B cell (primary cell): ENCODE measurements at regions not wholly inside any gene's neighbourhood (a gene's known extent, or its start where the extent isn't known, plus 50 kb on each side); places are given as distances from the start of the nearest gene placed in this dataset.

Source experiments
- ATAC-seq: fragments of 200-7000 bp; cut with Tn5 transposase; one replicate; pipeline ENCODE4 v1.10.0; 2021; ENCODE audit warnings: low read depth, mild to moderate bottlenecking, moderate number of reproducible peaks, moderate library complexity
- CTCF ChIA-PET: fragments of 350-600 bp; sonication (Branson Sonifier 250); formaldehyde crosslinking; loops from one replicate; lab custom pipeline; 2021; ENCODE audit warnings: antibody characterized with exemption, inconsistent platforms; lab: Charles Lee
- POLR2A ChIA-PET: fragments of 350-600 bp; sonication (Branson Sonifier 250); formaldehyde crosslinking; loops from one replicate; lab custom pipeline; 2021; ENCODE audit warnings: antibody characterized with exemption; lab: Charles Lee
- DNase-seq: peaks from one replicate; pipeline ENCODE4 v3.0.0; 2013
- H2AFZ ChIP-seq: 2 replicates; pipeline ENCODE4 v1.6.1; 2012; ENCODE audit warnings: mild to moderate bottlenecking, low read depth, low read length; ENCODE audit not compliant: insufficient read depth, poor library complexity, severe bottlenecking
- H3K27ac ChIP-seq, 2 donors: 1 replicate in 1 of 2; 2 replicates in 1 of 2; pipeline ENCODE4 v1.5.1; 2012 to 2013; ENCODE audit warnings: low read length in 2 of 2, mild to moderate bottlenecking in 2 of 2, moderate library complexity in 1 of 2
- H3K27me3 ChIP-seq, 4 experiments: fragments of 200-600 bp in 1 of 4; sonication (generic) in 1 of 4; replicated peaks in 1 of 4; 1 replicate in 2 of 4; 2 replicates in 2 of 4; pipeline versions ENCODE4 v1.6.1 to v1.7.0; 2013 to 2016; ENCODE audit warnings: low read length in 3 of 4, mild to moderate bottlenecking in 2 of 4, mixed read lengths in 1 of 4, moderate library complexity in 1 of 4; ENCODE audit not compliant: insufficient read depth in 4 of 4, control insufficient read depth in 3 of 4; ENCODE audit errors: control extremely low read depth in 1 of 4
- H3K36me3 ChIP-seq, 2 experiments: replicated peaks in 1 of 2; 1 replicate in 1 of 2; 2 replicates in 1 of 2; pipeline versions ENCODE4 v1.6.1 to v1.7.1; 2013; ENCODE audit warnings: low read length in 1 of 2; ENCODE audit not compliant: insufficient read depth in 2 of 2, control insufficient read depth in 1 of 2; ENCODE audit errors: control extremely low read depth in 1 of 2, extremely low read depth in 1 of 2
- H3K4me1 ChIP-seq, 2 donors: fragments of 200-600 bp in 1 of 2; sonication (generic) in 1 of 2; 1 replicate in 1 of 2; 2 replicates in 1 of 2; pipeline versions ENCODE4 v1.5.1 to v1.6.1; 2013 to 2017; ENCODE audit warnings: low read length in 2 of 2; ENCODE audit not compliant: control insufficient read depth in 2 of 2, insufficient read depth in 2 of 2
- H3K4me2 ChIP-seq: replicated peaks from 2 replicates; pipeline ENCODE3; 2012; ENCODE audit warnings: mild to moderate bottlenecking, low read depth, low read length; ENCODE audit not compliant: poor library complexity, severe bottlenecking
- H3K4me3 ChIP-seq, 5 experiments: fragments of 200-600 bp in 1 of 5; sonication (generic) in 1 of 5; 1 replicate in 3 of 5; 2 replicates in 2 of 5; pipeline versions ENCODE4 v1.5.1 to v1.7.0; 2011 to 2016; ENCODE audit warnings: low read length in 4 of 5, mild to moderate bottlenecking in 4 of 5, low read depth in 2 of 5, control low read depth in 1 of 5, moderate library complexity in 1 of 5; ENCODE audit not compliant: insufficient read depth in 1 of 5; ENCODE audit errors: control extremely low read depth in 1 of 5, extremely low read depth in 1 of 5
- H3K79me2 ChIP-seq: fragments of 200-600 bp; sonication (generic); one replicate; pipeline ENCODE4 v1.6.0; 2016; ENCODE audit warnings: low read length; ENCODE audit not compliant: control insufficient read depth, insufficient read depth
- H3K9ac ChIP-seq: fragments of 200-600 bp; sonication (generic); 2 replicates; pipeline ENCODE4 v1.6.1; 2017; ENCODE audit warnings: mild to moderate bottlenecking, low read length, moderate library complexity
- H3K9me3 ChIP-seq, 3 donors: one replicate each; pipeline versions ENCODE4 v1.6.1 to v1.7.1; 2013; ENCODE audit warnings: low read length in 2 of 3; ENCODE audit not compliant: control insufficient read depth in 2 of 3, insufficient read depth in 1 of 3; ENCODE audit errors: control extremely low read depth in 1 of 3
- H4K20me1 ChIP-seq: 2 replicates; pipeline ENCODE4 v1.6.0; 2012; ENCODE audit warnings: mild to moderate bottlenecking, low read length; ENCODE audit not compliant: insufficient read depth, control insufficient read depth, poor library complexity, severe bottlenecking
- H3K27ac Mint-ChIP-seq: one replicate; pipeline ENCODE4 v1.8.0; 2021; ENCODE audit warnings: mixed read lengths
- H3K27me3 Mint-ChIP-seq: one replicate; pipeline ENCODE4 v1.8.0; 2021; ENCODE audit warnings: mixed read lengths
- H3K4me1 Mint-ChIP-seq: one replicate; pipeline ENCODE4 v1.8.0; 2021; ENCODE audit warnings: mixed read lengths
- H3K4me3 Mint-ChIP-seq: one replicate; pipeline ENCODE4 v1.8.0; 2021; ENCODE audit warnings: mixed read lengths
- H3K9me3 Mint-ChIP-seq: one replicate; pipeline ENCODE4 v1.8.0; 2022; ENCODE audit warnings: mixed read lengths; ENCODE audit not compliant: insufficient read depth
- CTCF ChIP-seq: fragments of 200-600 bp; IDR thresholded peaks from one replicate; pipeline ENCODE4 v1.8.0; 2022; ENCODE audit warnings: antibody characterized with exemption, mild to moderate bottlenecking
- EZH2 ChIP-seq: IDR thresholded peaks from 2 replicates; pipeline ENCODE4 v1.6.1; 2012; ENCODE audit warnings: borderline replicate concordance, low read depth, mild to moderate bottlenecking, moderate library complexity, low read length; ENCODE audit not compliant: insufficient read depth, poor library complexity, severe bottlenecking
- WGBS: methylation state at CpG from one replicate; pipeline ENCODE4 v1.1.5; 2013; ENCODE audit warnings: missing lambda C conversion rate; ENCODE audit not compliant: insufficient coverage; 5-methylcytosine and 5-hydroxymethylcytosine counted together
- intact Hi-C: fragments of 100-400 bp; cut with micrococcal nuclease; formaldehyde crosslinking; loops from one replicate; pipeline ENCODE4 v1.10.0; 2022

GRCh38 chr1:229047840-229048620, 222.9 kb upstream of the RAB4A start:
- ATAC-seq (no peak), DNase-seq (no peak)
- Histone ChIP-seq H3K4me1 (no peaks in the 10 kb centered on the region), H3K9me3 (peaks cover 0 to 3% (median 0%) of the 10 kb centered on the region in 3 donors), H4K20me1 (no peaks in the 10 kb centered on the region), H3K27me3 (peaks cover 0 to 9% (median 1%) of the 10 kb centered on the region in 4 experiments), H3K9ac (no peak overlapping the region), H2AFZ (no peak overlapping the region), H3K79me2 (no peaks in the 10 kb centered on the region), H3K4me3 (no peak overlapping the region), H3K36me3 (no peaks in the 10 kb centered on the region), H3K27ac (no peak overlapping the region), H3K4me2 (no peak overlapping the region)
- H3K4me1 Mint-ChIP-seq: no peaks in the 10 kb centered on the region
- 93% methylated on average over 5 of the region's 11 CpGs for WGBS
- H3K27me3 Mint-ChIP-seq: peaks cover 59% of the 10 kb centered on the region
- intact Hi-C loops: no loop called here
- TF ChIP-seq CTCF: no peak
- TF ChIP-seq EZH2: no peak
- no peaks in the 10 kb centered on the region for H3K9me3 Mint-ChIP-seq
- no peak overlapping the region for H3K4me3 Mint-ChIP-seq
- H3K27ac Mint-ChIP-seq: no peak overlapping the region
- ChIA-PET POLR2A (no interaction called here), CTCF (no interaction called here)

- ATAC-seq (no peak), DNase-seq (no peak)
- H3K9me3 Mint-ChIP-seq: no peaks in the 10 kb centered on the region
- intact Hi-C loops: no loop called here
- Histone ChIP-seq H3K9me3 (peaks cover 0 to 3% (median 0%) of the 10 kb centered on the region in 3 donors), H4K20me1 (no peaks in the 10 kb centered on the region), H3K4me2 (no peak overlapping the region), H3K27me3 (peaks cover 0 to 9% (median 1%) of the 10 kb centered on the region in 4 experiments), H3K9ac (no peak overlapping the region), H3K79me2 (no peaks in the 10 kb centered on the region), H3K4me1 (no peaks in the 10 kb centered on the region), H3K36me3 (no peaks in the 10 kb centered on the region), H2AFZ (no peak overlapping the region), H3K27ac (no peak overlapping the region), H3K4me3 (no peak overlapping the region)
- H3K27ac Mint-ChIP-seq: no peak overlapping the region
- no peak for TF ChIP-seq CTCF
- no peak for TF ChIP-seq EZH2
- ChIA-PET POLR2A (no interaction called here), CTCF (no interaction called here)
- WGBS: 100% methylated on average over 2 of the region's 4 CpGs
- H3K27me3 Mint-ChIP-seq: peaks cover 57% of the 10 kb centered on the region
- H3K4me3 Mint-ChIP-seq: no peak overlapping the region
- H3K4me1 Mint-ChIP-seq: no peaks in the 10 kb centered on the region
Observed at GRCh38 chr1:229048896-229049295, 222.0 kb upstream of the RAB4A start.
